Upper lobe of left lung (tissue), 4 donors: ENCODE measurements at regions not wholly inside any gene's neighbourhood (a gene's known extent, or its start where the extent isn't known, plus 50 kb on each side); places are given as distances from the start of the nearest gene placed in this dataset.

ENCODE experiments used
- EP300 ChIP-seq, 4 donors: sonication (generic); formaldehyde crosslinking; IDR thresholded peaks; one replicate each; pipeline ENCODE4 v1.5.1; 2017; ENCODE audit warnings: antibody characterized with exemption in 4 of 4, control low read depth in 2 of 4
- POLR2A ChIP-seq, 4 donors: fragments of 450-650 bp; IDR thresholded peaks; one replicate each; pipeline ENCODE4 v1.5.1; 2016 to 2017; ENCODE audit warnings: antibody characterized with exemption in 4 of 4, mild to moderate bottlenecking in 2 of 4
- POLR2AphosphoS5 ChIP-seq, 2 donors: sonication (generic); formaldehyde crosslinking; IDR thresholded peaks; one replicate each; pipeline ENCODE4 v1.5.1; 2017; ENCODE audit warnings: antibody characterized with exemption in 2 of 2
- TF ChIP-seq, protein P1 (sequence below), 6 experiments: fragments of 450-650 bp in 4 of 6; fragments of 200-600 bp in 2 of 6; sonication (generic) in 2 of 6; IDR thresholded peaks; one replicate each; pipeline ENCODE4 v1.5.1; 2016 to 2019; ENCODE audit warnings: antibody characterized with exemption in 6 of 6

DNA sequence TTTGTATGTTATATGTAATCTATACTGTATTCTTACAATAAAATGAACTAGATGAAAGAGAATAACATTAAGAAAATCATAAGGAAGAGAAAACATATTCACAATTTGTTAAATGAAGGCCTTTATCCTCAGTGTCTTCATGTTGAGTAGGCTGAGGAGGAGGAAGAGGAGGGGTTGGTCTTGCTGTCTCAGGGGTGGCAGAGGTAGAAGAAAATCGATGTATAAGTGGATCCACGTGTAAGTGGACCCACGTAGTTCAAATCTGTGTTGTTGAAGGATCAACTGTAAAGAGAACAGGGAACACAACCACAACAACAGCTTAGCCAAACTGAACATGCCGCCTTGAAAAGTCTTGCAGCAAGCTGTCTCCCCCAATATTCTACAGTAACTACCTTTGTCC lies 161.6 kb upstream of the NRP1 start:
- TF ChIP-seq, protein P1, sequence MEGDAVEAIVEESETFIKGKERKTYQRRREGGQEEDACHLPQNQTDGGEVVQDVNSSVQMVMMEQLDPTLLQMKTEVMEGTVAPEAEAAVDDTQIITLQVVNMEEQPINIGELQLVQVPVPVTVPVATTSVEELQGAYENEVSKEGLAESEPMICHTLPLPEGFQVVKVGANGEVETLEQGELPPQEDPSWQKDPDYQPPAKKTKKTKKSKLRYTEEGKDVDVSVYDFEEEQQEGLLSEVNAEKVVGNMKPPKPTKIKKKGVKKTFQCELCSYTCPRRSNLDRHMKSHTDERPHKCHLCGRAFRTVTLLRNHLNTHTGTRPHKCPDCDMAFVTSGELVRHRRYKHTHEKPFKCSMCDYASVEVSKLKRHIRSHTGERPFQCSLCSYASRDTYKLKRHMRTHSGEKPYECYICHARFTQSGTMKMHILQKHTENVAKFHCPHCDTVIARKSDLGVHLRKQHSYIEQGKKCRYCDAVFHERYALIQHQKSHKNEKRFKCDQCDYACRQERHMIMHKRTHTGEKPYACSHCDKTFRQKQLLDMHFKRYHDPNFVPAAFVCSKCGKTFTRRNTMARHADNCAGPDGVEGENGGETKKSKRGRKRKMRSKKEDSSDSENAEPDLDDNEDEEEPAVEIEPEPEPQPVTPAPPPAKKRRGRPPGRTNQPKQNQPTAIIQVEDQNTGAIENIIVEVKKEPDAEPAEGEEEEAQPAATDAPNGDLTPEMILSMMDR (IDR thresholded peaks at IDR 0.05), result no peak
- TF ChIP-seq POLR2A (IDR thresholded peaks at IDR 0.05) (no peak), POLR2AphosphoS5 (IDR thresholded peaks at IDR 0.05) (no peak), EP300 (IDR thresholded peaks at IDR 0.05) (no peak)
